ENCODE measurements at regions not wholly inside any gene's neighbourhood (a gene's known extent, or its start where the extent isn't known, plus 50 kb on each side); places are given as distances from the start of the nearest gene placed in this dataset.

DNA sequence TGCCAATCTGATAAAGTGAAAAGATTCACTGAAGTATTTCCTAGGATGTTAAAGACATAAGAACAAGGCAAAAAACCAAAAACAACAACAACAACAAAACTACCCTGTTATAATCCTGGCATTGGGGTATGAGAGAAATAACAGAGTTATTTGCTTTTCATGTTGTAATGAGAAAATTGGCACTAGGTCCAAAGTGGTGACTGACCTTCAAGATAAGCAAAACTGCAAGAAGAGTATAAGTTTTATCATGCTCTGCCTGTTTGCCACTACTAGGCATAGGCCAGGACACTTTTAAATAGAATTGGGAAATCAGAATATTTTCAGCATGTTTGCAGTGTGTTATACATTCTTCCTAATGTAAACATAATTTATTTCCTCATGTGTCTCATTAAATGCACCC is 140.1 kb upstream of the CPM start (continued):
- TF ChIP-seq NFYB (CRISPR knock-in tag; conservative IDR thresholded peaks at IDR 0.05; ENCODE audit: low read depth) (no peak), TP53 (CRISPR knock-in tag; IDR thresholded peaks at IDR 0.05) (no peak), ZNF396 (CRISPR knock-in tag; IDR thresholded peaks at IDR 0.05; ENCODE audit: borderline replicate concordance) (no peak), ZNF232 (CRISPR knock-in tag; IDR thresholded peaks at IDR 0.05) (no peak), ATF6 (CRISPR knock-in tag; IDR thresholded peaks at IDR 0.05) (no peak), NFATC4 (CRISPR knock-in tag; IDR thresholded peaks at IDR 0.05) (no peak)

DNA sequence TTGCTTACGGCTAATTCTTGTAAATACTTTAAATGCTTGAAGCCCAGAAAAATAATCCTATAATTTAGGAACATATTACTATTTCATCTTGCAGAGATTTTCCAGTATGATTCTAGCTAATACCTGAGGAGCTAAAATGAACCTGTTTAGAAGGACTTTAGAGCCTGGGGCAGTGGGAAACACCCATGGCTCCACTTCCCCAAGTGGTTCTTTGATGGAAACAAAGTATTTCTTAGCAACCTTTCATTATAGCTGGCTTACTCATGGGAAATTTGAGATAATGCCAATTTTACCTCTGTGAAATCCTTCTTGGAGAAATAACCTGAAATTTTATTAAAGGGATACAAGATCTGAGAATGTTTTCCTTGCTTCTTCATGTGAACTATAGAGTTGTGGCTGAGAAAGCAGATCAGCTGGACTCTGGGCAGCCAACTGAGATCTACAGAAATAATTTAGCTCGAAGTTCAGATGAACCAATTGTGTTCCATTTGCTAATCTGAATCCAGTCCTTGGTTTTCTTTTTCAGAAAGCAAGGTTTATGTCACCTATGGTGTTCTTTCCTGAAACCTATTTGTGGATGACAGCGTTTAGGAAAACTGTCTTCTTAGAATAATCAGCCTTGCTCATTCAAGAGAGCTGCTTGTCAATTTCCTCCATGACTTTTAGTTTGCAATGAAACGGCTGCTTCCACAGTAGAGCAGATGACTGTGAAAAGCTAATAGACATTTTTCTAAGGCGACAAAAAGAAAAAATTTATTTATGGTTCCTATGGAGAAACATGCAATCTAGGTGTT is 141.8 kb upstream of the CPM start:
- peaks cover 14% of the 10 kb centered on the region; the same call in 1 of the 2 replicates for H3K9me3 Mint-ChIP-seq
- no peaks in the 10 kb centered on the region for H3K27me3 Mint-ChIP-seq (ENCODE audit: low read depth)
- ATAC-seq: no peak
- no peak for DNase-seq (ENCODE audit: low spot score)
- H3K36me3 Mint-ChIP-seq: no peaks in the 10 kb centered on the region
- ChIA-PET CTCF (interaction anchor here (1.2 to 1.4 kb wide), 2 partner anchors 38 to 82 kb away, joined by 3 to 4 read pairs; no protein-coding TSS in a partner anchor), POLR2A (no interaction called here)
- H3K4me3 Mint-ChIP-seq: no peak overlapping the region
- H3K4me1 Mint-ChIP-seq: 0 out of 2 replicates have a peak, but pooled peaks cover 6% of the 10 kb centered on the region
- no peak overlapping the region for H3K27ac Mint-ChIP-seq
- TF ChIP-seq HMGXB4 (CRISPR knock-in tag; IDR thresholded peaks at IDR 0.05): no peak
- no peak for TF ChIP-seq SMAD3 (CRISPR knock-in tag; IDR thresholded peaks at IDR 0.05; ENCODE audit: borderline replicate concordance)
- TF ChIP-seq, protein P1, sequence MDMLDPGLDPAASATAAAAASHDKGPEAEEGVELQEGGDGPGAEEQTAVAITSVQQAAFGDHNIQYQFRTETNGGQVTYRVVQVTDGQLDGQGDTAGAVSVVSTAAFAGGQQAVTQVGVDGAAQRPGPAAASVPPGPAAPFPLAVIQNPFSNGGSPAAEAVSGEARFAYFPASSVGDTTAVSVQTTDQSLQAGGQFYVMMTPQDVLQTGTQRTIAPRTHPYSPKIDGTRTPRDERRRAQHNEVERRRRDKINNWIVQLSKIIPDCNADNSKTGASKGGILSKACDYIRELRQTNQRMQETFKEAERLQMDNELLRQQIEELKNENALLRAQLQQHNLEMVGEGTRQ (CRISPR knock-in tag; IDR thresholded peaks at IDR 0.05): no peak
- TF ChIP-seq, protein P2, sequence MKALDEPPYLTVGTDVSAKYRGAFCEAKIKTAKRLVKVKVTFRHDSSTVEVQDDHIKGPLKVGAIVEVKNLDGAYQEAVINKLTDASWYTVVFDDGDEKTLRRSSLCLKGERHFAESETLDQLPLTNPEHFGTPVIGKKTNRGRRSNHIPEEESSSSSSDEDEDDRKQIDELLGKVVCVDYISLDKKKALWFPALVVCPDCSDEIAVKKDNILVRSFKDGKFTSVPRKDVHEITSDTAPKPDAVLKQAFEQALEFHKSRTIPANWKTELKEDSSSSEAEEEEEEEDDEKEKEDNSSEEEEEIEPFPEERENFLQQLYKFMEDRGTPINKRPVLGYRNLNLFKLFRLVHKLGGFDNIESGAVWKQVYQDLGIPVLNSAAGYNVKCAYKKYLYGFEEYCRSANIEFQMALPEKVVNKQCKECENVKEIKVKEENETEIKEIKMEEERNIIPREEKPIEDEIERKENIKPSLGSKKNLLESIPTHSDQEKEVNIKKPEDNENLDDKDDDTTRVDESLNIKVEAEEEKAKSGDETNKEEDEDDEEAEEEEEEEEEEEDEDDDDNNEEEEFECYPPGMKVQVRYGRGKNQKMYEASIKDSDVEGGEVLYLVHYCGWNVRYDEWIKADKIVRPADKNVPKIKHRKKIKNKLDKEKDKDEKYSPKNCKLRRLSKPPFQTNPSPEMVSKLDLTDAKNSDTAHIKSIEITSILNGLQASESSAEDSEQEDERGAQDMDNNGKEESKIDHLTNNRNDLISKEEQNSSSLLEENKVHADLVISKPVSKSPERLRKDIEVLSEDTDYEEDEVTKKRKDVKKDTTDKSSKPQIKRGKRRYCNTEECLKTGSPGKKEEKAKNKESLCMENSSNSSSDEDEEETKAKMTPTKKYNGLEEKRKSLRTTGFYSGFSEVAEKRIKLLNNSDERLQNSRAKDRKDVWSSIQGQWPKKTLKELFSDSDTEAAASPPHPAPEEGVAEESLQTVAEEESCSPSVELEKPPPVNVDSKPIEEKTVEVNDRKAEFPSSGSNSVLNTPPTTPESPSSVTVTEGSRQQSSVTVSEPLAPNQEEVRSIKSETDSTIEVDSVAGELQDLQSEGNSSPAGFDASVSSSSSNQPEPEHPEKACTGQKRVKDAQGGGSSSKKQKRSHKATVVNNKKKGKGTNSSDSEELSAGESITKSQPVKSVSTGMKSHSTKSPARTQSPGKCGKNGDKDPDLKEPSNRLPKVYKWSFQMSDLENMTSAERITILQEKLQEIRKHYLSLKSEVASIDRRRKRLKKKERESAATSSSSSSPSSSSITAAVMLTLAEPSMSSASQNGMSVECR (CRISPR knock-in tag; IDR thresholded peaks at IDR 0.05; ENCODE audit: borderline replicate concordance): no peak
- no peak for TF ChIP-seq SOX15 (CRISPR knock-in tag; IDR thresholded peaks at IDR 0.05)
- TF ChIP-seq NFE2L1 (CRISPR knock-in tag; IDR thresholded peaks at IDR 0.05): no peak
- TF ChIP-seq TEAD1 (CRISPR knock-in tag; IDR thresholded peaks at IDR 0.05): no peak
- TF ChIP-seq, protein P3, sequence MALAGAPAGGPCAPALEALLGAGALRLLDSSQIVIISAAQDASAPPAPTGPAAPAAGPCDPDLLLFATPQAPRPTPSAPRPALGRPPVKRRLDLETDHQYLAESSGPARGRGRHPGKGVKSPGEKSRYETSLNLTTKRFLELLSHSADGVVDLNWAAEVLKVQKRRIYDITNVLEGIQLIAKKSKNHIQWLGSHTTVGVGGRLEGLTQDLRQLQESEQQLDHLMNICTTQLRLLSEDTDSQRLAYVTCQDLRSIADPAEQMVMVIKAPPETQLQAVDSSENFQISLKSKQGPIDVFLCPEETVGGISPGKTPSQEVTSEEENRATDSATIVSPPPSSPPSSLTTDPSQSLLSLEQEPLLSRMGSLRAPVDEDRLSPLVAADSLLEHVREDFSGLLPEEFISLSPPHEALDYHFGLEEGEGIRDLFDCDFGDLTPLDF (CRISPR knock-in tag; IDR thresholded peaks at IDR 0.05): no peak
- TF ChIP-seq, protein P4, sequence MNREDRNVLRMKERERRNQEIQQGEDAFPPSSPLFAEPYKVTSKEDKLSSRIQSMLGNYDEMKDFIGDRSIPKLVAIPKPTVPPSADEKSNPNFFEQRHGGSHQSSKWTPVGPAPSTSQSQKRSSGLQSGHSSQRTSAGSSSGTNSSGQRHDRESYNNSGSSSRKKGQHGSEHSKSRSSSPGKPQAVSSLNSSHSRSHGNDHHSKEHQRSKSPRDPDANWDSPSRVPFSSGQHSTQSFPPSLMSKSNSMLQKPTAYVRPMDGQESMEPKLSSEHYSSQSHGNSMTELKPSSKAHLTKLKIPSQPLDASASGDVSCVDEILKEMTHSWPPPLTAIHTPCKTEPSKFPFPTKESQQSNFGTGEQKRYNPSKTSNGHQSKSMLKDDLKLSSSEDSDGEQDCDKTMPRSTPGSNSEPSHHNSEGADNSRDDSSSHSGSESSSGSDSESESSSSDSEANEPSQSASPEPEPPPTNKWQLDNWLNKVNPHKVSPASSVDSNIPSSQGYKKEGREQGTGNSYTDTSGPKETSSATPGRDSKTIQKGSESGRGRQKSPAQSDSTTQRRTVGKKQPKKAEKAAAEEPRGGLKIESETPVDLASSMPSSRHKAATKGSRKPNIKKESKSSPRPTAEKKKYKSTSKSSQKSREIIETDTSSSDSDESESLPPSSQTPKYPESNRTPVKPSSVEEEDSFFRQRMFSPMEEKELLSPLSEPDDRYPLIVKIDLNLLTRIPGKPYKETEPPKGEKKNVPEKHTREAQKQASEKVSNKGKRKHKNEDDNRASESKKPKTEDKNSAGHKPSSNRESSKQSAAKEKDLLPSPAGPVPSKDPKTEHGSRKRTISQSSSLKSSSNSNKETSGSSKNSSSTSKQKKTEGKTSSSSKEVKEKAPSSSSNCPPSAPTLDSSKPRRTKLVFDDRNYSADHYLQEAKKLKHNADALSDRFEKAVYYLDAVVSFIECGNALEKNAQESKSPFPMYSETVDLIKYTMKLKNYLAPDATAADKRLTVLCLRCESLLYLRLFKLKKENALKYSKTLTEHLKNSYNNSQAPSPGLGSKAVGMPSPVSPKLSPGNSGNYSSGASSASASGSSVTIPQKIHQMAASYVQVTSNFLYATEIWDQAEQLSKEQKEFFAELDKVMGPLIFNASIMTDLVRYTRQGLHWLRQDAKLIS (CRISPR knock-in tag; IDR thresholded peaks at IDR 0.05; ENCODE audit: borderline replicate concordance): no peak
- TF ChIP-seq ZMAT4 (CRISPR knock-in tag; IDR thresholded peaks at IDR 0.05): no peak
- no peak for TF ChIP-seq ZSCAN18 (CRISPR knock-in tag; IDR thresholded peaks at IDR 0.05)
- no peak for TF ChIP-seq ZNF263 (CRISPR knock-in tag; IDR thresholded peaks at IDR 0.05; ENCODE audit: low read depth)
